Osteocyte (in vitro differentiated cells): ENCODE measurements at regions not wholly inside any gene's neighbourhood (a gene's known extent, or its start where the extent isn't known, plus 50 kb on each side); places are given as distances from the start of the nearest gene placed in this dataset.

Source experiments
- DNase-seq: peaks from one replicate; pipeline ENCODE4 v3.0.0; 2021; ENCODE audit warnings: mixed read lengths; ENCODE audit not compliant: unreplicated experiment; ENCODE audit errors: extremely low spot score
- H3K27ac Mint-ChIP-seq: one replicate; pipeline ENCODE4 v1.8.0; 2021; ENCODE audit warnings: mild to moderate bottlenecking, mixed read lengths; ENCODE audit not compliant: unreplicated experiment
- H3K27me3 Mint-ChIP-seq: one replicate; pipeline ENCODE4 v1.8.0; 2021; ENCODE audit warnings: mixed read lengths; ENCODE audit not compliant: unreplicated experiment
- H3K36me3 Mint-ChIP-seq: one replicate; pipeline ENCODE4 v1.8.0; 2021; ENCODE audit warnings: mixed read lengths; ENCODE audit not compliant: unreplicated experiment
- H3K4me1 Mint-ChIP-seq: one replicate; pipeline ENCODE4 v1.8.0; 2021; ENCODE audit warnings: mixed read lengths; ENCODE audit not compliant: unreplicated experiment
- H3K4me3 Mint-ChIP-seq: one replicate; pipeline ENCODE4 v1.8.0; 2021; ENCODE audit warnings: mild to moderate bottlenecking, moderate library complexity, mixed read lengths; ENCODE audit not compliant: unreplicated experiment
- H3K9me3 Mint-ChIP-seq: one replicate; pipeline ENCODE4 v1.8.0; 2021; ENCODE audit warnings: mixed read lengths; ENCODE audit not compliant: unreplicated experiment
- CTCF ChIP-seq: fragments of 200-600 bp; sonication (generic); IDR thresholded peaks from 2 replicates; pipeline ENCODE4 v1.5.0; 2021; ENCODE audit warnings: antibody characterized with exemption, mild to moderate bottlenecking, moderate library complexity

- no peak for TF ChIP-seq CTCF
- Mint-ChIP-seq H3K4me1 (peaks cover 26% of the 10 kb centered on the region), H3K4me3 (no peak overlapping the region), H3K9me3 (peaks cover under 1% of the 10 kb centered on the region), H3K27ac (no peak overlapping the region), H3K27me3 (no peaks in the 10 kb centered on the region), H3K36me3 (no peaks in the 10 kb centered on the region)
- no peak for DNase-seq
Measured at GRCh38 chr13:80217614-80218456, 123.1 kb downstream of the SPRY2 start.

- H3K4me3 Mint-ChIP-seq = no peak overlapping the region
- DNase-seq = no peak
- H3K9me3 Mint-ChIP-seq = no peaks in the 10 kb centered on the region
- H3K27me3 Mint-ChIP-seq = no peaks in the 10 kb centered on the region
- no peak overlapping the region for H3K27ac Mint-ChIP-seq
- no peak for TF ChIP-seq CTCF
- H3K4me1 Mint-ChIP-seq = peaks cover 26% of the 10 kb centered on the region
- H3K36me3 Mint-ChIP-seq = no peaks in the 10 kb centered on the region
Measured at GRCh38 chr13:80215368-80215767, 125.6 kb downstream of the SPRY2 start.

GRCh38 chr13:80214521-80214991 lies 126.4 kb downstream of the SPRY2 start:
- H3K9me3 Mint-ChIP-seq = no peaks in the 10 kb centered on the region
- no peak for DNase-seq
- no peaks in the 10 kb centered on the region for H3K36me3 Mint-ChIP-seq
- no peak overlapping the region for H3K27ac Mint-ChIP-seq
- H3K4me3 Mint-ChIP-seq = no peak overlapping the region
- H3K4me1 Mint-ChIP-seq = peaks cover 26% of the 10 kb centered on the region
- TF ChIP-seq CTCF = no peak
- H3K27me3 Mint-ChIP-seq = no peaks in the 10 kb centered on the region

GRCh38 chr13:80214050-80214449 lies 126.9 kb downstream of the SPRY2 start:
- Mint-ChIP-seq H3K4me3 (no peak overlapping the region), H3K36me3 (no peaks in the 10 kb centered on the region), H3K9me3 (no peaks in the 10 kb centered on the region), H3K27me3 (no peaks in the 10 kb centered on the region), H3K27ac (no peak overlapping the region), H3K4me1 (peaks cover 26% of the 10 kb centered on the region)
- TF ChIP-seq CTCF = no peak
- DNase-seq = no peak

- Mint-ChIP-seq H3K9me3 (no peaks in the 10 kb centered on the region), H3K4me3 (no peak overlapping the region), H3K36me3 (no peaks in the 10 kb centered on the region), H3K27me3 (no peaks in the 10 kb centered on the region), H3K4me1 (peaks cover 26% of the 10 kb centered on the region), H3K27ac (no peak overlapping the region)
- DNase-seq = no peak
- TF ChIP-seq CTCF = no peak
Measured at GRCh38 chr13:80213201-80213600, 127.7 kb downstream of the SPRY2 start.
